ENCODE measurements at regions not wholly inside any gene's neighbourhood (a gene's known extent, or its start where the extent isn't known, plus 50 kb on each side); places are given as distances from the start of the nearest gene placed in this dataset.

DNA sequence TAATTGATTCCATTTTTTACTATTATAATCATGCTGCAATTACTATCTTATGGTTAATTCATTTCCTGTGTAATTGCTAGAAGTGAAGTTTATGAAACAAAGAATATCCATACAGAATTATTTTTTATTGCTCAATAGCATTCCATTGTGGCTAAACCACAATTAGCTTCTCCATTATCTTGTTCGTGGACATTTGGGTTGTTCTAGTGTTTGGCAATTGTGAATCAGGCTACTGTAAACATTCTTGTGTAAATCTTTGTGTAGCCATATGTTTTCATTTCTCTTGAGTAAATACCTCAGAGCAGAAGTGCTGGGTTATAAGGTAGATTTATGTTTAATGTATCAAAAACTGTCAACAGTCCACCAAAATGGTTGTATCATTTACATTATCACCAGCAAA is 341.1 kb downstream of the MAT2B start:
- TF ChIP-seq ZNF384 (IDR thresholded peaks at IDR 0.05; ENCODE audit: borderline replicate concordance, low read depth, low read length), result no peak
- no peak for TF ChIP-seq CEBPB (IDR thresholded peaks at IDR 0.05; ENCODE audit: borderline replicate concordance in 1 of 2, low read depth in 2 of 2, low read length in 2 of 2)
- TF ChIP-seq ATF3 (IDR thresholded peaks at IDR 0.05; ENCODE audit: borderline replicate concordance, extremely low read depth, low read depth, low read length), result no peak
- no peak for TF ChIP-seq ZBTB11 (CRISPR knock-in tag; IDR thresholded peaks at IDR 0.05)
- no peak for TF ChIP-seq CTCF (IDR thresholded peaks at IDR 0.05 in 2 of 3, conservative IDR thresholded peaks at IDR 0.05 in 1 of 3; ENCODE audit: control insufficient read depth in 2 of 3, extremely low read depth in 1 of 3, insufficient read depth in 1 of 3, low read depth in 3 of 3, low read length in 3 of 3)
- TF ChIP-seq YY1 (IDR thresholded peaks at IDR 0.05; ENCODE audit: low read depth, low read length), result no peak
- TF ChIP-seq, protein P1, sequence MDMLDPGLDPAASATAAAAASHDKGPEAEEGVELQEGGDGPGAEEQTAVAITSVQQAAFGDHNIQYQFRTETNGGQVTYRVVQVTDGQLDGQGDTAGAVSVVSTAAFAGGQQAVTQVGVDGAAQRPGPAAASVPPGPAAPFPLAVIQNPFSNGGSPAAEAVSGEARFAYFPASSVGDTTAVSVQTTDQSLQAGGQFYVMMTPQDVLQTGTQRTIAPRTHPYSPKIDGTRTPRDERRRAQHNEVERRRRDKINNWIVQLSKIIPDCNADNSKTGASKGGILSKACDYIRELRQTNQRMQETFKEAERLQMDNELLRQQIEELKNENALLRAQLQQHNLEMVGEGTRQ (IDR thresholded peaks at IDR 0.05; ENCODE audit: borderline replicate concordance, low read depth, low read length), result no peak
- no peak for TF ChIP-seq ZSCAN29 (IDR thresholded peaks at IDR 0.05)
- TF ChIP-seq SMC3 (IDR thresholded peaks at IDR 0.05; ENCODE audit: borderline replicate concordance, low read length), result no peak

Measured in GM12878 (cell line).